Left ventricle myocardium inferior (tissue), 1 donor: ENCODE measurements at regions not wholly inside any gene's neighbourhood (a gene's known extent, or its start where the extent isn't known, plus 50 kb on each side); places are given as distances from the start of the nearest gene placed in this dataset.
A peak's percentile ranks its signal among the peaks of the same experiment; 100 is the strongest.

ENCODE experiments used
- DNase-seq: peaks from one replicate; pipeline ENCODE4 v3.0.0-alpha.2; 2020
- H3K27ac ChIP-seq: fragments of 200-600 bp; replicated peaks from 2 replicates; pipeline ENCODE4 v1.8.0; 2021
- H3K27me3 ChIP-seq: fragments of 200-600 bp; 2 replicates; pipeline ENCODE4 v1.8.0; 2021; ENCODE audit warnings: low read depth
- H3K36me3 ChIP-seq: fragments of 200-600 bp; 2 replicates; pipeline ENCODE4 v1.8.0; 2021
- H3K4me1 ChIP-seq: fragments of 200-600 bp; 2 replicates; pipeline ENCODE4 v1.8.0; 2021
- H3K4me3 ChIP-seq: fragments of 200-600 bp; 2 replicates; pipeline ENCODE4 v1.8.0; 2021; ENCODE audit warnings: mild to moderate bottlenecking, moderate library complexity
- H3K9me3 ChIP-seq: fragments of 200-600 bp; replicated peaks from 2 replicates; pipeline ENCODE4 v1.8.0; 2021
- CTCF ChIP-seq: fragments of 200-600 bp; IDR thresholded peaks from 2 replicates; pipeline ENCODE4 v1.8.0; 2021; ENCODE audit warnings: antibody characterized with exemption, mild to moderate bottlenecking, borderline replicate concordance
- intact Hi-C: fragments of 100-400 bp; cut with micrococcal nuclease; formaldehyde crosslinking; loops from one replicate; pipeline ENCODE4 v1.11.0; 2022
- donor health status: DM: no; HTN: yes; CAD: no; lungs with severe emphysema.

- no peak for DNase-seq
- Histone ChIP-seq H3K9me3 (no peaks in the 10 kb centered on the region), H3K27ac (no peak overlapping the region), H3K4me1 (peaks cover 12% of the 10 kb centered on the region), H3K4me3 (no peak overlapping the region), H3K36me3 (no peaks in the 10 kb centered on the region), H3K27me3 (no peaks in the 10 kb centered on the region)
- TF ChIP-seq CTCF: no peak
- intact Hi-C loops: no loop called here
Observed at GRCh38 chr1:219419860-219420259, 193.0 kb downstream of the ZC3H11B start.

GRCh38 chr1:219419065-219419464 is 193.8 kb downstream of the ZC3H11B start:
- no peaks in the 10 kb centered on the region for H3K9me3 ChIP-seq
- H3K27me3 ChIP-seq: no peaks in the 10 kb centered on the region
- intact Hi-C loops: no loop called here
- no peak for TF ChIP-seq CTCF
- H3K27ac ChIP-seq: no peak overlapping the region
- DNase-seq: no peak
- peaks cover 13% of the 10 kb centered on the region for H3K4me1 ChIP-seq
- H3K4me3 ChIP-seq: no peak overlapping the region
- H3K36me3 ChIP-seq: no peaks in the 10 kb centered on the region

- intact Hi-C loops: no loop called here
- no peak for TF ChIP-seq CTCF
- Histone ChIP-seq H3K9me3 (no peaks in the 10 kb centered on the region), H3K27ac (peak overlapping the region; percentile 31), H3K36me3 (no peaks in the 10 kb centered on the region), H3K27me3 (no peaks in the 10 kb centered on the region), H3K4me3 (no peak overlapping the region), H3K4me1 (peaks cover 28% of the 10 kb centered on the region)
- DNase-seq: no peak
Observed at GRCh38 chr1:219417610-219418009, 195.3 kb downstream of the ZC3H11B start.

GRCh38 chr1:219416598-219417238 is 196.2 kb downstream of the ZC3H11B start:
- Histone ChIP-seq H3K36me3 (no peaks in the 10 kb centered on the region), H3K27ac (peak overlapping the region; percentile 31), H3K27me3 (no peaks in the 10 kb centered on the region), H3K4me1 (peaks cover 29% of the 10 kb centered on the region), H3K9me3 (no peaks in the 10 kb centered on the region), H3K4me3 (no peak overlapping the region)
- peak; percentile 69 for TF ChIP-seq CTCF
- DNase-seq: peak; percentile 21
- intact Hi-C loops: no loop called here

DNA sequence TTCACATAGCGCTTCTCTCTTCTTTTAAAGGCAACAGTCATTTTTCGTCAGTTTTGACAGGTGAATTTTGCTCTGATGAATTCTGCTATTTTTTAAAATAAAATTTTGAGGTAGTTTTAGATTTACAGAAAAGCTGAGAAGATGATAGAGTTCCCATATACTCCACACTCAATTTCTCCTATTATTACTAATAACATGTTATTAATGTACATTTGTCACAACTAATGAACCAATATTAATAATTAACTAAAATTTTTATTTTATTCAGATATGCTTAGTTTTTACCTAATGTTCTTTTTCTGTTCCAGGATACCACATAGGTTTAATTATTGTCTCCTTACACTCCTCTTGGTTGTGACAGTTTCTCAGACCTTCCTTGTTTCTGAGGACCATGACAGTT is 197.0 kb downstream of the ZC3H11B start:
- no peak overlapping the region for H3K4me3 ChIP-seq
- intact Hi-C loops: no loop called here
- TF ChIP-seq CTCF: no peak
- H3K36me3 ChIP-seq: no peaks in the 10 kb centered on the region
- H3K9me3 ChIP-seq: no peaks in the 10 kb centered on the region
- H3K27ac ChIP-seq: no peak overlapping the region
- DNase-seq: no peak
- peaks cover 29% of the 10 kb centered on the region for H3K4me1 ChIP-seq
- no peaks in the 10 kb centered on the region for H3K27me3 ChIP-seq
